Mucosa of stomach (tissue), 1 donor: ENCODE measurements at regions not wholly inside any gene's neighbourhood (a gene's known extent, or its start where the extent isn't known, plus 50 kb on each side); places are given as distances from the start of the nearest gene placed in this dataset.

Experiments
- H3K27me3 ChIP-seq: one replicate; pipeline ENCODE4 v1.7.0; 2013; ENCODE audit warnings: mild to moderate bottlenecking, low read length; ENCODE audit not compliant: control insufficient read depth, insufficient read depth
- H3K36me3 ChIP-seq: one replicate; pipeline ENCODE4 v1.7.0; 2013; ENCODE audit warnings: low read length; ENCODE audit not compliant: control insufficient read depth, insufficient read depth
- H3K4me1 ChIP-seq: one replicate; pipeline ENCODE4 v1.7.0; 2013; ENCODE audit warnings: mild to moderate bottlenecking, low read length; ENCODE audit not compliant: control insufficient read depth, insufficient read depth
- H3K4me3 ChIP-seq: one replicate; pipeline ENCODE4 v1.7.0; 2013; ENCODE audit warnings: low read length
- H3K9ac ChIP-seq: one replicate; pipeline ENCODE4 v1.7.0; 2013; ENCODE audit warnings: mild to moderate bottlenecking, low read length, moderate library complexity
- H3K9me3 ChIP-seq: one replicate; pipeline ENCODE4 v1.7.0; 2013; ENCODE audit warnings: mild to moderate bottlenecking, low read length, moderate library complexity; ENCODE audit not compliant: control insufficient read depth
- donor health status: Pancreatic carcinoma.

DNA sequence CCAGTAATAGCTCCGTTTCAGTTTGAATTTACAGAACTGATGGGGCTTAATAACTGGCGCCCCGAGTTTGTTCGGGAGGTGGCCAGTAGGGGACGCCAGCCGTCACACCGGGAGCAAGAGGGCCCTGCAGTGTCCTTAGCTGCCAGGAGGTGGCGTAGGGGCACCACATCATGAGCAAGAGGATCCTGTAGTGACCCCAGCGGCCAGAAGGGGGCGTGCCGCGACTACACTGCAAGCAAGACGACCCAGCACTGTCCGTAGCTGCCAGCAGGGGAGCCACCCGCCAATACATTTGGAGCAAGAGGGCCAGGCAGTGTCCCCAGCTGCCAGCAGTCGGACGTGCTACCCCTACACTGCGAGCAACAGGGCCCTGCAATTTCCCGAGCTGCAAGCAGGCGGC is 663.7 kb upstream of the B3GAT1 start:
- Histone ChIP-seq H3K4me1 (no peaks in the 10 kb centered on the region), H3K9me3 (no peaks in the 10 kb centered on the region), H3K27me3 (no peaks in the 10 kb centered on the region), H3K4me3 (no peak overlapping the region), H3K36me3 (no peaks in the 10 kb centered on the region), H3K9ac (no peak overlapping the region)

DNA sequence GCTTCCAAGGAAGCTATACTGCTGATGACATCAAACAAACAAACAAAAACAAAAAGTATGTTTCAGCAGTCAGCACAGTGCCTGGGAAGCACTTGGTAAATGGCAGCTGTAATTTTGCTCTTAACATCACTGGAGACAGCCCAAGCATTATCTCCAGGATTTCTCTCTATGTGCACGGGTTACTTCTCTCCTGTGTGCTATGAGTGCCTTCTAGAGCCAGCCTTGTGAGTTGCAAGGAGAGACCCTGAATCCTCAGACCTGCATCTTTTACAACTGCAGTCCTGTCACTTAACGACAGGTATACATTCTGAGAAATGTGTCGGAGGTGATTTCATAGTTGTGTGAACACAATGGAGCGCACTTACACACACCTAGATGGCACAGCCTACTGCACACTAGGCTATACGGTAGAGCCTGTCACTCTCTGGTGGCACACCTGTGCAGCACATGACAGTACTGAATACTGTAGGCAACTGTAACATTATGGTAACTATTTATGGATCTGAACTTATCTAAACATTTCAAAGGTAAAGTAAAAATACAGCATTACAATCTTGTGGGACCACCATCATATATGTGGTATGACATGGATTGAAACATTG is 662.5 kb upstream of the B3GAT1 start:
- Histone ChIP-seq H3K27me3 (no peaks in the 10 kb centered on the region), H3K4me3 (no peak overlapping the region)

DNA sequence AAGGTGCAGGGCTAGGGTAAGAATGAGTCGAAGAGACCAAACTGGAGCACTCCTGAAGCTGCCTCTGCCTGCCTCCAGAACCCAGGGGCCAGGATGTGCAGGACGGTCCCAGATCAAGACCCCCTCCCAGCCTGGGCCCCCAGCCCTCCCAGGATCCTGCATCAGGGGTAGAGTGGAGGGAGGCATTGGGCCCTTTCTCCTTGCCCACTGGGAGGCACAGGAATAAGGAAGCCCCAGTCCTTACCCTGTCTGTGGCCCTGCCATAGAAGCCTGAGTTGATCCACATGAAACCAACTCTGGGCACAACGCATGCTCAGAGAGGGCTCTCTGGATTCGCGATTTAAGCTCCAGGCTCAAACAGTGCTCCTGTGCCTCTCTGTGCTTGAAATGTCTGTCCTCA is 661.8 kb upstream of the B3GAT1 start:
- H3K27me3 ChIP-seq, result no peaks in the 10 kb centered on the region

More for the DNA sequence above, 662.5 kb upstream of the B3GAT1 start:
- Histone ChIP-seq H3K9me3 (no peaks in the 10 kb centered on the region), H3K9ac (no peak overlapping the region), H3K36me3 (no peaks in the 10 kb centered on the region), H3K4me1 (no peaks in the 10 kb centered on the region)

DNA sequence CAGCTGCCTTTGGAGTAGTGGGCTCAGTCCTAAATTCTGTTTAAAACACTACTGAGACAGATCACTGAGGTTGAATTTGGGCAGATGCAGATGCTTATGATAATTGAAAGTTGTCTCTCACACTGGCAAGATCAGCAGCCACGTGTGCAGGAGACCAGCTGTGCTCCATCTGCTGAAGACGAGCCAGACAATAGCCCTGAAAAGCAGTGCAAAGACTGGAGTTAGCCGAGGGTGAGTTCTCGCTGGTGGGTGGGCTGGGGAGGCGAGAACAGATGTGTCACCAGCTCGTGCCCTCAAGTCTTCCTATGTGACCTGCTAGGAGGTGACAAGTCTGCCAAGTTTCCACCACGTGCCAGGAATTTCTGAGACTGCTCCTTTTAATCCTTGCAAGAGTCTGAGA is 661.3 kb upstream of the B3GAT1 start:
- Histone ChIP-seq H3K9ac (no peak overlapping the region), H3K9me3 (no peaks in the 10 kb centered on the region), H3K4me3 (no peak overlapping the region), H3K4me1 (no peaks in the 10 kb centered on the region), H3K36me3 (no peaks in the 10 kb centered on the region), H3K27me3 (no peaks in the 10 kb centered on the region)

More for the DNA sequence above, 661.8 kb upstream of the B3GAT1 start:
- Histone ChIP-seq H3K9ac (no peak overlapping the region), H3K4me1 (no peaks in the 10 kb centered on the region), H3K36me3 (no peaks in the 10 kb centered on the region), H3K9me3 (no peaks in the 10 kb centered on the region), H3K4me3 (no peak overlapping the region)

DNA sequence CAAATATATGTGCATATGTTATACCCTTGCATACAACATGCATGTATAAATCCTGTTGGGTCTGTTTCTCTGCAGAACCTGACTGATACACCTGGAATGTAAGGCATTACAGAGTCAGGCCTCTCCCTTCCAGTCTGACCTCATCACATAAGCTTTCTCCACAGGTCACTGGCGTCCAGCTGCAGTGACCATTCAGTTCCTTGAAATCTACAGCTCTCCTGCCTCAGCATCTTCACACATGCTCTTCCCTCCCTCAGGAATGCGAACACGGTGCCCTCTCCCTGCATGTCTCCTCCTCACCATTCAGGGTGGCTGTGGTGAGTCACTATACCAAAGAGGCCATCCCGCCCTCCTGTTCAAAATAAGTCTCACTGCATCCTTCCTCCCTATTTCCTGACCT is 657.8 kb upstream of the B3GAT1 start:
- no peak overlapping the region for H3K4me3 ChIP-seq
- no peaks in the 10 kb centered on the region for H3K27me3 ChIP-seq
- H3K9me3 ChIP-seq, result no peaks in the 10 kb centered on the region
- H3K4me1 ChIP-seq, result no peaks in the 10 kb centered on the region
- no peaks in the 10 kb centered on the region for H3K36me3 ChIP-seq
- no peak overlapping the region for H3K9ac ChIP-seq

DNA sequence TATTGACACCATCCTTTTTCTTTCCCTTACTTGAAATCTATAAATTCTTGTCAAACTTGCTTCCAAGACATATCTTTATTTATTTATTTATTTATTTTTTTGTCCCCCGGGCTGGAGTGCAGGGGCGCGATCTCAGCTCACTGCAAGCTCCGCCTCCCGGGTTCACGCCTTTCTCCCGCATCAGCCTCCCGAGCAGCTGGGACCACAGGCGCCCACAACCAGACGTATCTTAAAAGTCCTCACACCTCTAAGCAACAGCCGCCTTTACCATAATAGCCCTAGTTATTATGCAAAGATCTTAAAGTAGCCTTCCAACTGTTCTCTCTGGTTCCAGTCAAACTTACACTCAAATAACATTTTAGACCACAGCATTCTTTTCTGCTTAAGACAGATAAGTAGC is 657.0 kb upstream of the B3GAT1 start:
- no peaks in the 10 kb centered on the region for H3K27me3 ChIP-seq
- no peaks in the 10 kb centered on the region for H3K36me3 ChIP-seq
- no peaks in the 10 kb centered on the region for H3K9me3 ChIP-seq
- H3K4me3 ChIP-seq, result no peak overlapping the region
- no peak overlapping the region for H3K9ac ChIP-seq
- H3K4me1 ChIP-seq, result no peaks in the 10 kb centered on the region

DNA sequence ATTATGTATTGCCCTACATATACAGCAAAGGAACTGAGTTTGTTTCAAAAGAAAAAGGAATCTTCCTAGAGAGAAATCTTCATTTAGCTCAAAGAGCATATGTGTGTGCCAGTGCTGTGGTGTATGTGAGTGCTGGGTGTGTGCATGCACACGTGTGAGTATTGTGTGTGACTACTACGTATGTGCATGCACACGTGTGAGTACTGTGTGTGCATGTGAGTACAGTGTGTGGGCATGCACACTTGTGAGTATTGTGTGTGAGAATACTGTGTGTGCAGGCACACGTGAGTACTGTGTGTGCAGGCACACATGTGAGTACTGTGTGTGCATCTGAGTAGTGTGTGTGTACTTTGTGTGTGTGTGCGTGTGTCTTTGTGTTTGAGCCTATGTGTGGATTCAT is 651.0 kb upstream of the B3GAT1 start:
- Histone ChIP-seq H3K4me1 (no peaks in the 10 kb centered on the region), H3K27me3 (no peaks in the 10 kb centered on the region), H3K9me3 (no peaks in the 10 kb centered on the region), H3K9ac (no peak overlapping the region), H3K36me3 (no peaks in the 10 kb centered on the region), H3K4me3 (no peak overlapping the region)

DNA sequence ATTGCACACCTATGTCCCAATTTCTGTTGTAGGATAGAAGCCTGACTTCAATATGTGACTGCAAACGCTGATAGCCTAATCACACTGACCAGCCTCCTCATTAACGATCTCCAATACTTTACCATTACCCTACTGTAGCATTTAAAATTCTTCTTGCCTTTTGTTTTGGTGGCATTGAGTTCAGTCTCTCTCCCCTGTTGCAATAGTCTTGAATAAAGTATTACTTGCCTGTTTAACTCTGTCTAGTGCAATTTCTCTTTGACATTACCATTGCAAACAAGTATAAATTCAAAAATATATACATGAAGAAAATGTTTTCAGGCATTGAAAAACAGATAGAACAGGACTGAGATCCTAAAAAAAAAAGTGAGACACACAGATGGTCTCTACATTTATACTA is 649.1 kb upstream of the B3GAT1 start:
- Histone ChIP-seq H3K9ac (no peak overlapping the region), H3K4me1 (no peaks in the 10 kb centered on the region), H3K9me3 (no peaks in the 10 kb centered on the region), H3K27me3 (no peaks in the 10 kb centered on the region), H3K36me3 (no peaks in the 10 kb centered on the region), H3K4me3 (no peak overlapping the region)

DNA sequence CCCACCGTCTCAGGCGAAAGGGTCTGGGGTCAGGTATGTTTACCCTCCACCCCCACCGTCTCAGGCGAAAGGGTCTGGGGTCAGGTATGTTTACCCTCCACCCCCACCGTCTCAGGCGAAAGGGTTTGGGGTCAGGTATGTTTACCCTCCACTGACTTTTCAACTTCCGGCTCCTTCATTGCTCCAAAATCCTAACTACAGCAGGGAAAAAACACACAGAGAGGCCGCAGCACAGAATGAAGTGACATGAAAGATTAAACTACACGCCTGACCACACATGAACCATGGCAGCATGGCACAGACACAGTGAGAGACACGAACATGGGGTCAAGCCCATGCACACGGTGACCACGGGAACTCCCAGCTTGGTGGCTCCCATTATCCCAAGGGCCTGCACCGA is 634.9 kb upstream of the B3GAT1 start:
- no peaks in the 10 kb centered on the region for H3K36me3 ChIP-seq
- no peak overlapping the region for H3K4me3 ChIP-seq
- no peaks in the 10 kb centered on the region for H3K27me3 ChIP-seq
- no peaks in the 10 kb centered on the region for H3K9me3 ChIP-seq
- no peaks in the 10 kb centered on the region for H3K4me1 ChIP-seq
- H3K9ac ChIP-seq, result no peak overlapping the region

DNA sequence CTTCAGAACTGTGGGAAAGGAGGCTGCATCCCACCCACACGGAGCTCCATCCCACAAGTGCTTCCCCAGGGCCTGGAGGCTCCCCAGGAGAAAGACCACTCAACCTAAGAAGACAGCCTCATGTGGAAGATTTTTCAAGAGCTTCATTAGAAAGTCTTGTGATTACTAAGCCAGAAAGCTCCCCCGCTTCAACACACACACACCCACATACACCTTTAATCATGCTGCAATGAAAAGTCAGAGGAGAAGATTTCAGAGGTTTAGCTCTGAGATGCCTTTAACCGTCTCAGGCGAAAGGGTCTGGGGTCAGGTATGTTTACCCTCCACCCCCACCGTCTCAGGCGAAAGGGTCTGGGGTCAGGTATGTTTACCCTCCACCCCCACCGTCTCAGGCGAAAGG is 634.5 kb upstream of the B3GAT1 start:
- no peaks in the 10 kb centered on the region for H3K4me1 ChIP-seq
- H3K4me3 ChIP-seq, result no peak overlapping the region
- H3K27me3 ChIP-seq, result no peaks in the 10 kb centered on the region
- no peaks in the 10 kb centered on the region for H3K36me3 ChIP-seq
- no peak overlapping the region for H3K9ac ChIP-seq
- H3K9me3 ChIP-seq, result no peaks in the 10 kb centered on the region

DNA sequence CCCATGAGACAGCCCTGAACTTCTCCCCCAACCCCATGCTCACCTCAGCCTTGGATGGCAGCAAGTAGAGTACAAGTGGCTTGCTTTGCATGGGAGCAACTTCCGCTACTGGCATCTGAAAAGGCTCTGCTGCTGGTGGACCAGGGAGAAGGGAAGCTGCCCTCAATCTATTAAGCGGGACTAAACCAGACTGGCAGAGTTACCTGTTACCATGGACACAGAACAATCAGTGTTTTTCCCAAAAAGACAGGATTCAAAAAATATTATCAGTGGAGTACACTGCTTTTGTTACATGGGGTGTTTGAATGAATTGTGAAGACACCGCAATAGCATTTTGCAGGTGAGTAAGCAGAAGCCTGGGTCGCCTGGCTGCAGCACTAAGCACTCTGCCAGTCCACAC is 631.4 kb upstream of the B3GAT1 start:
- Histone ChIP-seq H3K4me3 (no peak overlapping the region), H3K27me3 (no peaks in the 10 kb centered on the region), H3K9me3 (no peaks in the 10 kb centered on the region), H3K36me3 (no peaks in the 10 kb centered on the region), H3K9ac (no peak overlapping the region), H3K4me1 (no peaks in the 10 kb centered on the region)

DNA sequence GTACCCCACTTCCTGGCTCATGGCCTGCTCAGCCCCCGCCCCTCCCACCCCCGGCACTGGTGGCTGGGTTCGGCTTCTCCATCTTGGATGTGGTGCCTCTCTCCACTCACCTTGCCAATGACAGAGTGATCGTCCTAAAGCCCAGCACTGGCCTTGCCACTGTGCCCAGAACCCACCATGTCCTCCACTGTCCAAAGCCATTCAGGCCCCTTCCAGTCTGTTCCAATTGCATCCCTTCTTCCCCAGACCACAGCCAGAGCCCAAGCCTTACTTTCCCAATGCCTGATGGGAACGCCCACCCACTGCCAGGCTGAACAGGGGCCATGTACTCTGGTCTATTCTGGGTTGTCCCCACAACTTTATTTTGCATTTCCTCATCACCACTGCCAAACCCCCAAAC is 625.8 kb upstream of the B3GAT1 start:
- H3K27me3 ChIP-seq, result no peaks in the 10 kb centered on the region
- no peaks in the 10 kb centered on the region for H3K4me1 ChIP-seq
- no peak overlapping the region for H3K9ac ChIP-seq
- H3K9me3 ChIP-seq, result no peaks in the 10 kb centered on the region
- H3K36me3 ChIP-seq, result no peaks in the 10 kb centered on the region
- H3K4me3 ChIP-seq, result no peak overlapping the region
